Upper lobe of right lung (tissue), 1 donor: ENCODE measurements at regions not wholly inside any gene's neighbourhood (a gene's known extent, or its start where the extent isn't known, plus 50 kb on each side); places are given as distances from the start of the nearest gene placed in this dataset.

ENCODE experiments used
- ATAC-seq: fragments of 200-7000 bp; cut with Tn5 transposase; one replicate; pipeline ENCODE4 v1.9.1; 2020; ENCODE audit warnings: mild to moderate bottlenecking, moderate library complexity
- DNase-seq: peaks from one replicate; pipeline ENCODE4 v3.0.0-alpha.2; 2020
- H3K27ac ChIP-seq: fragments of 200-600 bp; one replicate; pipeline ENCODE4 v1.8.0; 2022
- H3K27me3 ChIP-seq: fragments of 200-600 bp; one replicate; pipeline ENCODE4 v1.8.0; 2022; ENCODE audit warnings: mild to moderate bottlenecking
- H3K36me3 ChIP-seq: fragments of 200-600 bp; one replicate; pipeline ENCODE4 v1.8.0; 2022
- H3K4me1 ChIP-seq: fragments of 200-600 bp; one replicate; pipeline ENCODE4 v1.8.0; 2022
- H3K4me3 ChIP-seq: fragments of 200-600 bp; one replicate; pipeline ENCODE4 v1.8.0; 2022; ENCODE audit warnings: mild to moderate bottlenecking
- H3K9me3 ChIP-seq: fragments of 200-600 bp; one replicate; pipeline ENCODE4 v1.8.0; 2022
- CTCF ChIP-seq: fragments of 200-600 bp; IDR thresholded peaks from one replicate; pipeline ENCODE4 v1.8.0; 2022; ENCODE audit warnings: antibody characterized with exemption
- intact Hi-C: fragments of 100-400 bp; cut with DNase I; formaldehyde crosslinking; loops from one replicate; pipeline ENCODE4 v1.11.0; 2022
- donor health status: DM: no; HTN: yes; CAD: no; lungs with severe emphysema.

- TF ChIP-seq CTCF = no peak
- Histone ChIP-seq H3K9me3 (no peaks in the 10 kb centered on the region), H3K4me3 (no peak overlapping the region), H3K36me3 (no peaks in the 10 kb centered on the region), H3K27me3 (no peaks in the 10 kb centered on the region), H3K4me1 (no peaks in the 10 kb centered on the region), H3K27ac (no peak overlapping the region)
- ATAC-seq = no peak
- intact Hi-C loops = no loop called here
- DNase-seq = no peak
These were observed 409.0 kb upstream of the SEMA3A start for GRCh38 chr7:84603545-84603944.

GRCh38 chr7:84595026-84595425, 400.4 kb upstream of the SEMA3A start:
- ATAC-seq (no peak), DNase-seq (no peak)
- H3K4me3 ChIP-seq = no peak overlapping the region

GRCh38 chr7:84591897-84592296, 397.3 kb upstream of the SEMA3A start:
- DNase-seq (no peak), ATAC-seq (no peak)
- no peak overlapping the region for H3K4me3 ChIP-seq
- no peak overlapping the region for H3K27ac ChIP-seq
- TF ChIP-seq CTCF = no peak
- no peaks in the 10 kb centered on the region for H3K4me1 ChIP-seq
- H3K27me3 ChIP-seq = no peaks in the 10 kb centered on the region
- intact Hi-C loops = no loop called here
- no peaks in the 10 kb centered on the region for H3K36me3 ChIP-seq
- peaks cover 6% of the 10 kb centered on the region for H3K9me3 ChIP-seq

More at GRCh38 chr7:84595026-84595425, 400.4 kb upstream of the SEMA3A start:
- intact Hi-C loops = no loop called here
- Histone ChIP-seq H3K27ac (no peak overlapping the region), H3K4me1 (no peaks in the 10 kb centered on the region), H3K27me3 (no peaks in the 10 kb centered on the region), H3K36me3 (no peaks in the 10 kb centered on the region), H3K9me3 (peaks cover 6% of the 10 kb centered on the region)
- no peak for TF ChIP-seq CTCF

- Histone ChIP-seq H3K36me3 (no peaks in the 10 kb centered on the region), H3K4me3 (no peak overlapping the region), H3K27ac (no peak overlapping the region), H3K27me3 (no peaks in the 10 kb centered on the region), H3K9me3 (no peaks in the 10 kb centered on the region), H3K4me1 (no peaks in the 10 kb centered on the region)
- intact Hi-C loops = no loop called here
- no peak for ATAC-seq
- TF ChIP-seq CTCF = no peak
- no peak for DNase-seq
These were observed 394.4 kb upstream of the SEMA3A start for GRCh38 chr7:84589012-84589411.

- TF ChIP-seq CTCF = no peak
- Histone ChIP-seq H3K9me3 (no peaks in the 10 kb centered on the region), H3K27me3 (no peaks in the 10 kb centered on the region), H3K4me3 (no peak overlapping the region), H3K36me3 (no peaks in the 10 kb centered on the region), H3K27ac (no peak overlapping the region), H3K4me1 (no peaks in the 10 kb centered on the region)
- intact Hi-C loops = no loop called here
- no peak for DNase-seq
- no peak for ATAC-seq
These were observed 388.7 kb upstream of the SEMA3A start for GRCh38 chr7:84583331-84583730.

- Histone ChIP-seq H3K4me3 (no peak overlapping the region), H3K9me3 (no peaks in the 10 kb centered on the region), H3K27me3 (no peaks in the 10 kb centered on the region), H3K27ac (no peak overlapping the region), H3K4me1 (no peaks in the 10 kb centered on the region), H3K36me3 (no peaks in the 10 kb centered on the region)
- intact Hi-C loops = no loop called here
- TF ChIP-seq CTCF = no peak
- ATAC-seq (no peak), DNase-seq (no peak)
These were observed 388.2 kb upstream of the SEMA3A start for GRCh38 chr7:84582747-84583146.
